Osteoblast (primary cell): ENCODE measurements at regions not wholly inside any gene's neighbourhood (a gene's known extent, or its start where the extent isn't known, plus 50 kb on each side); places are given as distances from the start of the nearest gene placed in this dataset.

Source experiments
- DNase-seq: peaks from one replicate; pipeline ENCODE4 v3.0.0; 2011; ENCODE audit warnings: low spot score, mixed read lengths; ENCODE audit not compliant: insufficient read length; ENCODE audit errors: missing footprints
- H2AFZ ChIP-seq: 2 replicates; pipeline ENCODE4 v1.6.0; 2011; ENCODE audit warnings: mild to moderate bottlenecking, low read length
- H3K27ac ChIP-seq: 2 replicates; pipeline ENCODE4 v1.5.1; 2011; ENCODE audit warnings: mild to moderate bottlenecking, low read depth, low read length, moderate library complexity
- H3K27me3 ChIP-seq: 2 replicates; pipeline ENCODE4 v1.6.0; 2012; ENCODE audit warnings: mild to moderate bottlenecking, control low read depth, inconsistent platforms, low read length, moderate library complexity; ENCODE audit not compliant: insufficient read depth
- H3K36me3 ChIP-seq: 2 replicates; pipeline ENCODE4 v1.5.1; 2011; ENCODE audit warnings: mild to moderate bottlenecking, low read length, control low read depth, moderate library complexity; ENCODE audit not compliant: insufficient read depth
- H3K4me1 ChIP-seq: 2 replicates; pipeline ENCODE4 v1.5.1; 2011; ENCODE audit warnings: mild to moderate bottlenecking, low read length, control low read depth, moderate library complexity; ENCODE audit not compliant: insufficient read depth
- H3K4me2 ChIP-seq: 2 replicates; pipeline ENCODE4 v1.6.0; 2011; ENCODE audit warnings: mild to moderate bottlenecking, low read length; ENCODE audit not compliant: insufficient read depth
- H3K4me3 ChIP-seq: fragments of 200-600 bp; sonication (generic); 3 replicates; pipeline ENCODE4 v1.5.1; 2012; ENCODE audit warnings: mild to moderate bottlenecking, low read length, inconsistent platforms; ENCODE audit not compliant: insufficient read depth
- H3K79me2 ChIP-seq: 2 replicates; pipeline ENCODE4 v1.6.0; 2012; ENCODE audit warnings: mild to moderate bottlenecking, low read length, control low read depth, inconsistent platforms; ENCODE audit not compliant: insufficient read depth
- H3K9me3 ChIP-seq: 2 replicates; pipeline ENCODE4 v1.5.1; 2011; ENCODE audit warnings: low read depth, low read length, control low read depth
- H4K20me1 ChIP-seq: 2 replicates; pipeline ENCODE4 v1.6.0; 2012; ENCODE audit warnings: mild to moderate bottlenecking, low read length, control low read depth; ENCODE audit not compliant: insufficient read depth
- CTCF ChIP-seq: IDR thresholded peaks from 2 replicates; pipeline ENCODE4 v1.5.1; 2011; ENCODE audit warnings: mild to moderate bottlenecking, low read depth, low read length, moderate library complexity; ENCODE audit errors: extremely low read depth

GRCh38 chr14:51398898-51399297 lies 158.9 kb downstream of the TMX1 start:
- H2AFZ ChIP-seq = peak overlapping the region; percentile 78
- DNase-seq = peak; percentile 72
- H3K36me3 ChIP-seq = no peaks in the 10 kb centered on the region
- H3K27ac ChIP-seq = peak overlapping the region; percentile 99
- peaks cover 45% of the 10 kb centered on the region for H3K4me1 ChIP-seq
- H3K9me3 ChIP-seq = no peaks in the 10 kb centered on the region
- no peaks in the 10 kb centered on the region for H3K79me2 ChIP-seq
- TF ChIP-seq CTCF = no peak
- peak overlapping the region; percentile 49 for H3K4me2 ChIP-seq
- no peaks in the 10 kb centered on the region for H3K27me3 ChIP-seq
- H4K20me1 ChIP-seq = no peaks in the 10 kb centered on the region
- H3K4me3 ChIP-seq = no peak overlapping the region

- Histone ChIP-seq H3K27me3 (no peaks in the 10 kb centered on the region), H3K9me3 (no peaks in the 10 kb centered on the region), H4K20me1 (no peaks in the 10 kb centered on the region), H3K4me2 (no peak overlapping the region), H3K36me3 (no peaks in the 10 kb centered on the region), H3K4me3 (no peak overlapping the region), H3K4me1 (peaks cover 35% of the 10 kb centered on the region), H2AFZ (no peak overlapping the region), H3K27ac (no peak overlapping the region), H3K79me2 (no peaks in the 10 kb centered on the region)
- TF ChIP-seq CTCF = no peak
- DNase-seq = no peak
These were observed 160.1 kb downstream of the TMX1 start for GRCh38 chr14:51400139-51400538.

GRCh38 chr14:51401272-51401671 lies 161.2 kb downstream of the TMX1 start:
- Histone ChIP-seq H3K27me3 (no peaks in the 10 kb centered on the region), H3K4me1 (peaks cover 24% of the 10 kb centered on the region), H3K27ac (no peak overlapping the region), H3K4me2 (no peak overlapping the region), H4K20me1 (no peaks in the 10 kb centered on the region), H3K36me3 (no peaks in the 10 kb centered on the region), H3K9me3 (no peaks in the 10 kb centered on the region), H3K4me3 (no peak overlapping the region), H3K79me2 (no peaks in the 10 kb centered on the region), H2AFZ (no peak overlapping the region)
- no peak for TF ChIP-seq CTCF
- DNase-seq = no peak

GRCh38 chr14:51401756-51402155 lies 161.7 kb downstream of the TMX1 start:
- H4K20me1 ChIP-seq = no peaks in the 10 kb centered on the region
- no peaks in the 10 kb centered on the region for H3K36me3 ChIP-seq
- peak overlapping the region; percentile 7 for H2AFZ ChIP-seq
- peaks cover 19% of the 10 kb centered on the region for H3K4me1 ChIP-seq
- no peak overlapping the region for H3K4me3 ChIP-seq
- no peaks in the 10 kb centered on the region for H3K79me2 ChIP-seq
- no peaks in the 10 kb centered on the region for H3K9me3 ChIP-seq
- H3K27ac ChIP-seq = no peak overlapping the region
- H3K4me2 ChIP-seq = no peak overlapping the region
- no peak for TF ChIP-seq CTCF
- DNase-seq = no peak
- H3K27me3 ChIP-seq = no peaks in the 10 kb centered on the region
